IPS-18a (cell line): ENCODE measurements at regions not wholly inside any gene's neighbourhood (a gene's known extent, or its start where the extent isn't known, plus 50 kb on each side); places are given as distances from the start of the nearest gene placed in this dataset.

ENCODE experiments used
- H3K27ac ChIP-seq: one replicate; pipeline ENCODE4 v1.5.1; 2013; ENCODE audit warnings: low read length
- H3K27me3 ChIP-seq: one replicate; pipeline ENCODE4 v1.6.1; 2013; ENCODE audit warnings: mild to moderate bottlenecking, low read length; ENCODE audit not compliant: control insufficient read depth, insufficient read depth
- H3K36me3 ChIP-seq: one replicate; pipeline ENCODE4 v1.6.1; 2013; ENCODE audit warnings: low read depth, low read length; ENCODE audit not compliant: control insufficient read depth
- H3K4me1 ChIP-seq: one replicate; pipeline ENCODE4 v1.6.1; 2013; ENCODE audit warnings: low read depth, low read length; ENCODE audit not compliant: control insufficient read depth
- H3K4me3 ChIP-seq: one replicate; pipeline ENCODE4 v1.5.1; 2013; ENCODE audit warnings: low read length
- H3K9ac ChIP-seq: one replicate; pipeline ENCODE4 v1.6.1; 2013; ENCODE audit warnings: mild to moderate bottlenecking, low read length, moderate library complexity
- H3K9me3 ChIP-seq: one replicate; pipeline ENCODE4 v1.6.1; 2013; ENCODE audit warnings: low read depth, low read length; ENCODE audit not compliant: control insufficient read depth

DNA sequence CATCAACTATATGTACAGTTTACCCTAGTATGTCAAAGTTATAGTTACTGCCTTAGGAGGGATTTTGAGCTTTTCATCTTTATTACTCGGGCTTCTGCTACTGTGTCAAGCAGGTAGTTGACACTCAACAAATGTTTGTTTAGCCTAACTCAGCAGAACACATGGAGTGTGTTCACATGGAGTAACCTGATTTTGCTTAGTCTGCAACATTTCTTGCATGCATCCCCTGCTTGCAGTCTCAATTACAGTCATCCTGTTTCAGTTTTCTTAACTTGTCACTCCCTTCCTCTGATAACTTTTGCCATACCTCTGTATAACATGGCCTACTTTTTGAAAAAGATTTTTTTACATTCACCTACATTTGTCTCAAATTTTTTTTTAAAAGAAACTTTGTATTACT is 135.5 kb downstream of the NMUR2 start:
- no peak overlapping the region for H3K4me3 ChIP-seq
- no peaks in the 10 kb centered on the region for H3K4me1 ChIP-seq
- H3K36me3 ChIP-seq = no peaks in the 10 kb centered on the region
- H3K27me3 ChIP-seq = no peaks in the 10 kb centered on the region
- no peaks in the 10 kb centered on the region for H3K9me3 ChIP-seq
- no peak overlapping the region for H3K9ac ChIP-seq
- no peak overlapping the region for H3K27ac ChIP-seq

GRCh38 chr5:152264645-152265254 is 140.3 kb downstream of the NMUR2 start:
- Histone ChIP-seq H3K27me3 (peaks cover 32% of the 10 kb centered on the region), H3K4me1 (peaks cover 14% of the 10 kb centered on the region), H3K4me3 (no peak overlapping the region)

GRCh38 chr5:152262667-152263066 is 142.4 kb downstream of the NMUR2 start:
- Histone ChIP-seq H3K4me1 (peaks cover 14% of the 10 kb centered on the region), H3K4me3 (peak overlapping the region; percentile 6), H3K9me3 (no peaks in the 10 kb centered on the region), H3K36me3 (no peaks in the 10 kb centered on the region), H3K27ac (no peak overlapping the region), H3K9ac (no peak overlapping the region), H3K27me3 (peaks cover 32% of the 10 kb centered on the region)

More at GRCh38 chr5:152264645-152265254, 140.3 kb downstream of the NMUR2 start:
- Histone ChIP-seq H3K27ac (no peak overlapping the region), H3K36me3 (no peaks in the 10 kb centered on the region), H3K9ac (no peak overlapping the region), H3K9me3 (no peaks in the 10 kb centered on the region)

- H3K27me3 ChIP-seq = peaks cover 32% of the 10 kb centered on the region
- H3K36me3 ChIP-seq = no peaks in the 10 kb centered on the region
- H3K9me3 ChIP-seq = no peaks in the 10 kb centered on the region
- peaks cover 14% of the 10 kb centered on the region for H3K4me1 ChIP-seq
- H3K4me3 ChIP-seq = no peak overlapping the region
- no peak overlapping the region for H3K27ac ChIP-seq
- H3K9ac ChIP-seq = no peak overlapping the region
These were observed 144.1 kb downstream of the NMUR2 start for GRCh38 chr5:152260940-152261339.

DNA sequence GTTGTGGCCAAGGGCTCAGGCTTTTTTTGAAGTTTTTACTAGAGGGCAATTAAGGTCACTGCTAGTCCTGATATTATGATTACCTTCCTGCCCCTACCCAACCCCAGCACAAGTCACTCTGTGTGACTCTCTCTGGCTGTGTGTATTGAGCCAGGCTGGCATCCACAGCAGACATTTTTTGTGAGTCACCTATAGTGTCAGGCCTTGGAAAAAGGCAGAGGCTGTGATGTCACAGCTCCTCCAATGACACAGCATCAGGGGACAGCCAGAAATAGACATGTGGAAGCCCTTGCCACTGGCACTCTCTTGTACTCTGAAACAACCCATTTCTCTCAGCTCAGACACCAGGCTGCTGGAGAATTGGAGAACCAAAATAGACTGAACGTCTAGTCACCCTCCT is 145.4 kb downstream of the NMUR2 start:
- Histone ChIP-seq H3K9me3 (no peaks in the 10 kb centered on the region), H3K27me3 (peaks cover 32% of the 10 kb centered on the region), H3K36me3 (no peaks in the 10 kb centered on the region), H3K4me1 (peaks cover 14% of the 10 kb centered on the region), H3K9ac (no peak overlapping the region), H3K27ac (no peak overlapping the region), H3K4me3 (no peak overlapping the region)

DNA sequence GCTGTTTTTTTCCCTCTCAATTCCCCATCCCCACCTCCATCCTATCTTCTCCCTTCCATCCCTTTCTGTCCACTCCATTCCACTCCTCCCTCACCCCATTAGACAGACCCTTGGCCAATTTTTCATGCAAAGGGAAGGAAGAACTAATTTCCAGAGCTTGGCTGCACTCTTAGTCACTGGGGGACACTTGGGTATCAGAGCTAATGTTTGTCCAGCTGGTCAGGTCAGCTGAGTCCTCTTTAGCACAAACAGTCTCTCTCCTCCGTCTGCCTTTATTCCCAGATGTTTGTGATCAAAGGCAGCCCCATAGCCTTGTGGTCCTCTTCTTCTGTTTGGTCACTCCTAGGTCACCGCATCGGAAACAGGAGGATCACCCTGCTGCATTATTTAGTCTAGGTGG is 148.5 kb downstream of the NMUR2 start:
- H3K4me3 ChIP-seq = no peak overlapping the region
- H3K27me3 ChIP-seq = peaks cover 16% of the 10 kb centered on the region
- no peaks in the 10 kb centered on the region for H3K4me1 ChIP-seq
- H3K27ac ChIP-seq = no peak overlapping the region
- H3K36me3 ChIP-seq = no peaks in the 10 kb centered on the region
- H3K9ac ChIP-seq = no peak overlapping the region
- H3K9me3 ChIP-seq = no peaks in the 10 kb centered on the region

- H3K4me1 ChIP-seq = no peaks in the 10 kb centered on the region
- H3K36me3 ChIP-seq = no peaks in the 10 kb centered on the region
- H3K27ac ChIP-seq = no peak overlapping the region
- no peaks in the 10 kb centered on the region for H3K9me3 ChIP-seq
- H3K4me3 ChIP-seq = no peak overlapping the region
- H3K9ac ChIP-seq = no peak overlapping the region
- peaks cover 7% of the 10 kb centered on the region for H3K27me3 ChIP-seq
These were observed 149.7 kb downstream of the NMUR2 start for GRCh38 chr5:152255411-152255810.

- Histone ChIP-seq H3K27ac (no peak overlapping the region), H3K36me3 (no peaks in the 10 kb centered on the region), H3K4me3 (no peak overlapping the region), H3K9me3 (no peaks in the 10 kb centered on the region), H3K4me1 (no peaks in the 10 kb centered on the region), H3K27me3 (no peaks in the 10 kb centered on the region), H3K9ac (no peak overlapping the region)
These were observed 157.2 kb downstream of the NMUR2 start for GRCh38 chr5:152247850-152248385.

DNA sequence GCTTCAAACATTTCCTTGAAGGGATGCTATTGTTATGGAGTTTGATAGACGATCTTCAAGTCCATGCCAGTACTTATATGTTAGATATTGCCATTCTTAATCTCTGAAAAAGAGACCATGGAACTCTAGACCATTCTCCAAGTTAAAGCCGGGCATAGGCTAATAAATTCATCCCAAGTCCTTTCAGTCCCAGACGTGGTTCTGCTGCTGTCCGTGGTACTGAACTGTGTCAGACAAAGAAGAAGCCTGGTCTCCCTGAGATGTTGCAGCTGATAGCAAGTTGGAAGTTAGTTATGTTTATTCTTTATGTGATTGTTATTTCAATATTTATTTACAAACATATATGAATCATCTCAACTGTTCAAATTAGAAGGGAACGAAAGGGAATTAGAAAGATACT is 158.7 kb downstream of the NMUR2 start:
- Histone ChIP-seq H3K36me3 (no peaks in the 10 kb centered on the region), H3K4me3 (no peak overlapping the region), H3K9ac (no peak overlapping the region), H3K9me3 (no peaks in the 10 kb centered on the region), H3K27ac (no peak overlapping the region), H3K27me3 (no peaks in the 10 kb centered on the region), H3K4me1 (no peaks in the 10 kb centered on the region)

DNA sequence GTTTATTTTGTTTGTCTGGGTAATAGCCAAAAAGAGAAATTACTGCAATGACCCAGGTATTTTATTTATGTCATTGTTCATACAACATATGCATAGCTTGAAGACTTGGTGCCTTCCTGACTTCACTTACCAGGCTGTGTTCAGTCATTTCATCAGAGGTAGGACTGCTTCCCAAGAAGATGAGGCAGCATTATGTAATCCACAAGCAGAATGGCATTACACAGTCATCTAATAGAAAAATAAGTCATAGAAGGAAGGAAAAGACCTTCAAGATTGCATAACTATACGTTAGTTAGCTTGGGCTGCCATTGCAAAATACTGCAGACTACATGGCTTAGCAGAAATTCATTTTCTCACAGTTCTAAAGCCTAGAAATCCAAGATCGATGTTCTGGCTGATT is 167.5 kb downstream of the NMUR2 start:
- Histone ChIP-seq H3K27ac (no peak overlapping the region), H3K36me3 (no peaks in the 10 kb centered on the region), H3K4me1 (no peaks in the 10 kb centered on the region), H3K4me3 (no peak overlapping the region), H3K9me3 (no peaks in the 10 kb centered on the region), H3K9ac (no peak overlapping the region), H3K27me3 (no peaks in the 10 kb centered on the region)

- no peak overlapping the region for H3K27ac ChIP-seq
- no peaks in the 10 kb centered on the region for H3K36me3 ChIP-seq
- no peak overlapping the region for H3K9ac ChIP-seq
- no peak overlapping the region for H3K4me3 ChIP-seq
- H3K27me3 ChIP-seq = no peaks in the 10 kb centered on the region
- no peaks in the 10 kb centered on the region for H3K9me3 ChIP-seq
- H3K4me1 ChIP-seq = no peaks in the 10 kb centered on the region
These were observed 178.9 kb downstream of the NMUR2 start for GRCh38 chr5:152226191-152226590.
